ENCODE measurements at regions not wholly inside any gene's neighbourhood (a gene's known extent, or its start where the extent isn't known, plus 50 kb on each side); places are given as distances from the start of the nearest gene placed in this dataset.
A peak's percentile ranks its signal among the peaks of the same experiment; 100 is the strongest.

- peak; percentile 30 for DNase-seq
- peak; percentile 60 for TF ChIP-seq CTCF (IDR thresholded peaks at IDR 0.05)
Measured at GRCh38 chr12:115871714-115872113, 405.8 kb downstream of the MED13L start.

GRCh38 chr12:115870510-115870909 is 407.0 kb downstream of the MED13L start:
- Mint-ChIP-seq H3K4me1 (peaks cover 63% of the 10 kb centered on the region), H3K4me3 (peak overlapping the region; percentile 52), H3K27ac (peak overlapping the region; percentile 86), H3K9me3 (peaks cover 19% of the 10 kb centered on the region), H3K27me3 (ENCODE audit: low read depth, poor library complexity) (peaks cover 11% of the 10 kb centered on the region), H3K36me3 (ENCODE audit: low read depth) (no peaks in the 10 kb centered on the region)
- DNase-seq = no peak
- no peak for TF ChIP-seq CTCF (IDR thresholded peaks at IDR 0.05)

More at GRCh38 chr12:115871714-115872113, 405.8 kb downstream of the MED13L start:
- Mint-ChIP-seq H3K27ac (peak overlapping the region; percentile 63), H3K9me3 (peaks cover 20% of the 10 kb centered on the region), H3K36me3 (ENCODE audit: low read depth) (no peaks in the 10 kb centered on the region), H3K4me1 (peaks cover 63% of the 10 kb centered on the region), H3K4me3 (no peak overlapping the region), H3K27me3 (ENCODE audit: low read depth, poor library complexity) (peaks cover 11% of the 10 kb centered on the region)

GRCh38 chr12:115870021-115870420 is 407.5 kb downstream of the MED13L start:
- peaks cover 63% of the 10 kb centered on the region for H3K4me1 Mint-ChIP-seq
- H3K4me3 Mint-ChIP-seq = peak overlapping the region; percentile 52
- H3K27ac Mint-ChIP-seq = peak overlapping the region; percentile 86
- H3K27me3 Mint-ChIP-seq (ENCODE audit: low read depth, poor library complexity) = peaks cover 13% of the 10 kb centered on the region
- peaks cover 17% of the 10 kb centered on the region for H3K9me3 Mint-ChIP-seq
- TF ChIP-seq CTCF (IDR thresholded peaks at IDR 0.05) = no peak
- DNase-seq = no peak
- H3K36me3 Mint-ChIP-seq (ENCODE audit: low read depth) = no peaks in the 10 kb centered on the region

- H3K4me3 Mint-ChIP-seq = peak overlapping the region; percentile 52
- peak overlapping the region; percentile 86 for H3K27ac Mint-ChIP-seq
- no peaks in the 10 kb centered on the region for H3K36me3 Mint-ChIP-seq (ENCODE audit: low read depth)
- peaks cover 13% of the 10 kb centered on the region for H3K9me3 Mint-ChIP-seq
- peaks cover 63% of the 10 kb centered on the region for H3K4me1 Mint-ChIP-seq
- H3K27me3 Mint-ChIP-seq (ENCODE audit: low read depth, poor library complexity) = peaks cover 12% of the 10 kb centered on the region
- TF ChIP-seq CTCF (IDR thresholded peaks at IDR 0.05) = no peak
- DNase-seq = no peak
Measured at GRCh38 chr12:115869604-115870003, 407.9 kb downstream of the MED13L start.

- Mint-ChIP-seq H3K9me3 (peaks cover 3% of the 10 kb centered on the region), H3K4me1 (peaks cover 62% of the 10 kb centered on the region), H3K4me3 (no peak overlapping the region), H3K36me3 (ENCODE audit: low read depth) (no peaks in the 10 kb centered on the region), H3K27me3 (ENCODE audit: low read depth, poor library complexity) (peaks cover 11% of the 10 kb centered on the region), H3K27ac (no peak overlapping the region)
- no peak for TF ChIP-seq CTCF (IDR thresholded peaks at IDR 0.05)
- DNase-seq = no peak
Measured at GRCh38 chr12:115868624-115869023, 408.9 kb downstream of the MED13L start.

- Mint-ChIP-seq H3K4me3 (no peak overlapping the region), H3K27me3 (ENCODE audit: low read depth, poor library complexity) (peaks cover 11% of the 10 kb centered on the region), H3K9me3 (no peaks in the 10 kb centered on the region), H3K27ac (no peak overlapping the region), H3K4me1 (peaks cover 58% of the 10 kb centered on the region), H3K36me3 (ENCODE audit: low read depth) (no peaks in the 10 kb centered on the region)
- DNase-seq = no peak
- no peak for TF ChIP-seq CTCF (IDR thresholded peaks at IDR 0.05)
Measured at GRCh38 chr12:115867854-115868253, 409.6 kb downstream of the MED13L start.

All from nephron progenitor cell (in vitro differentiated cells).